ENCODE measurements at regions not wholly inside any gene's neighbourhood (a gene's known extent, or its start where the extent isn't known, plus 50 kb on each side); places are given as distances from the start of the nearest gene placed in this dataset.

DNA sequence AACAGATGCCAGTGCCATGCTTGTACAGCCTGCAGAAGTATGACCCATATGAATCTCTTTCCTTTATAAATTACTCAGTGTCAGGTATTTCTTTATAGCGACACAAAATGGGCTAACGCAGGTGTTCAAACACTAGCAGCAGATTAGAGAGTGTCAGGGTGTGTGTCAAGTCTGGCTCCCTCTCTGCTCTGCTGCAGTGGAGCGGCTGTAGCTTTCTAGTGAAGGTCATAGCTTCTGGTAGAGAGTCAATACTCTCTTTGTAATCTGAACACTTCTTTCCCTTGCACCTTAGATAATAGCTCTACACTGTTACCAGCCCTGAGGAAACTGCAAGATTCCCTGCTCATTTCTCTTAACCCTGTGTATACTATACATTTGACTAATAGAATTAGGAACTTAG, 483.2 kb upstream of the TGFBR2 start:
- DNase-seq, result no peak

- no peak for DNase-seq
Observed at GRCh38 chr3:30123755-30124154, 482.6 kb upstream of the TGFBR2 start.

DNA sequence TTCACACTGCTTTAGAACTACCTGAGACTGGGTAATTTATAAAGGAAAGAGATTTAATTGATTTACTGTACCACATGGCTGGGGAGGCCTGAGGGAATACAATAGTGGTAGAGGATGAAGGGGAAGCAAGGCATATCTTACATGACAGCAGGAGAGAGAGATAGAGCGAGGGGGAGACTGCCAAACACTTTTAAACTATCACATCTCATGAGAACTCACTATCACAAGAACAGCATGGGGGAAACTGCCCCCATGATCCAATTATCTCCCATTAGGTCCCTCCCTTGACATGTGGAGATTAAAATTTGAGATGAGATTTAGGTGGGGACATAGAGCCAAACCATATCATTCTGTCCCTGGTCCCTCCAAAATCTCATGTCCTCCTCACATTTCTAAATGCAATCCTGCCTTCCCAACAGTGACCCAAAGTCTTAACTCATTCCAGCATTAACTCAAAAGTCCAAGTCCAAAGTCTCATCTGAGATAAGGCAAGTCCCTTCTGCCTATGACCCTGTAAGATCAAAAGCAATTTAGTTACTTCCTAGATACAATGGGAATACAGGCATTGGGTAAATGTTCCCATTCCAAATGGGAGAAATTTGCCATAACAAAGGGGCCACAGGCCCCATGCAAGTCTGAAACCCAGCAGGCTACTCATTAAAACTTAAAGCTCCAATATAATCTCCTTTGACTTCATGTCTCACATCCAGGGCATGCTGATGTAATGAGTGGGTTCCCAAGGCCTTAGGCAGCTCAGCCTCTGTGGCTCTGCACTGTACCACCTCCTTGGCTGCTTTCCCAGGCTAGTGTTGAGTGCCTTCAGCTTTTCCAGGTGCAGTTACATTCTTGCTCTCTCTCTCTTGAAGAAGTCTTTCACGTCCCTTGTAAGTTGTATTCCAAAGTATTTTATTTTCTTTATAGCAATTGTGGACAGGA, 481.7 kb upstream of the TGFBR2 start:
- no peak for DNase-seq

- DNase-seq, result no peak
Observed at GRCh38 chr3:30129765-30130164, 476.6 kb upstream of the TGFBR2 start.

GRCh38 chr3:30130391-30130790, 476.0 kb upstream of the TGFBR2 start:
- DNase-seq, result no peak

- DNase-seq, result no peak
Observed at GRCh38 chr3:30131191-30131590, 475.2 kb upstream of the TGFBR2 start.

- DNase-seq, result no peak
Observed at GRCh38 chr3:30135190-30135589, 471.2 kb upstream of the TGFBR2 start.

- DNase-seq, result no peak
Observed at GRCh38 chr3:30139283-30139682, 467.1 kb upstream of the TGFBR2 start.

- DNase-seq, result no peak
Observed at GRCh38 chr3:30140356-30141075, 465.9 kb upstream of the TGFBR2 start.

DNA sequence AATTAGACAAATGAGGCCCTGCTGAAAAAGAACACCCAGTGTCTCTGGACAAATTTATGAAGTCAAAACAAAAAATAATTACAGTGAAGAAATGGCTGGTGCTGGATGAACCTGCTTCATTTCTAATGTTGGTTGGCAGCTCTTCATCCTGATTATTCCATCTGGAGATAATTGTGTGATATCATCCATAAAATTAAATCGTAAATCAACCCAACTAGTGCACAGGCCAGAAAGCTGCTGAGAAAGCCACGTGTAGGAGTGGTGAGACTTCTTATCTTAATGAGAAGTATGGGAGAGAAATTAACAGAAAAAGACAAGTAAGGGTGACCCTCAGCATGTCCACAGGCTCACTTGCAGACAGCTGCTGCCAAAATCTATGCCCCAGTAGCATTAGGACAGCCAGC, 465.2 kb upstream of the TGFBR2 start:
- DNase-seq, result peak; percentile 42

GRCh38 chr3:30141927-30142326, 464.5 kb upstream of the TGFBR2 start:
- no peak for DNase-seq

- DNase-seq, result no peak
Observed at GRCh38 chr3:30142946-30143345, 463.5 kb upstream of the TGFBR2 start.

DNA sequence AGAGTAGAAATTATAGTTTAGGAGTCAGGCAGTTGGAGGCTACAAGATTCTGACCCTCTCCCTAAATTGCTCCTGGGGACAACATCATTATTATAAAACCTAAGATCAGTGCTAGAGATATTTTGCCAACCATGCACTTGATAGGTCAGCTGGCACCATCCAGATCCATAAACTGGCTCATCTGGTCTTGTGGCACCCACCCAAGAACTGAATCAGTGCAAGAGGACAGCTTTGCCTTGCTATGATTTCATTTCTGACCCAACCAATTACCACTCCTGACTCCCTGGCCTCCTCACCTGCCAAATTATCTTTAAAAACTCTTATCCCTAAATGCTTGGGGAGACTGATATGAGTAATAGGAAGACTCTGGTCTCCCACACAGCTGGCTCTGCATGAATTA, 461.1 kb upstream of the TGFBR2 start:
- peak; percentile 45 for DNase-seq

DNA sequence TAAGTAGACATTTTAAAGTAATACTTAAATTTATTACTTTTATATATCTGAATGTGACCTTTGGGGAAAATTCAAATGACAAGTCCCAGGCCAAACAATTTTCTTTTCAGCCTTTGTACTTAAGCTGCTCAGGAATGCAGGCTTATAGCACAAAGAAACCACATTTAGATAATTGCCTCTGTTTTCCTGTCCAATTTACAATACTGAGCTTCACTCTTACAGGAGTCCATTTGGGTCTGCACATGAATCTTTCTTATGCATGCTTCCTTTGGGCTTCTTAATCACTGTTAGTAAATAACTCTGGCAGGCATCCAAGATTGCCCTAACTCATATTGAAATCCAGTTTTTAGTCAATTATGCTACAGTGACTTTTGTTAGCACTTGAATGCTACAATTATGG, 459.4 kb upstream of the TGFBR2 start:
- no peak for DNase-seq

GRCh38 chr3:30154853-30155252, 451.5 kb upstream of the TGFBR2 start:
- no peak for DNase-seq

- no peak for DNase-seq
Observed at GRCh38 chr3:30155755-30156154, 450.6 kb upstream of the TGFBR2 start.

DNA sequence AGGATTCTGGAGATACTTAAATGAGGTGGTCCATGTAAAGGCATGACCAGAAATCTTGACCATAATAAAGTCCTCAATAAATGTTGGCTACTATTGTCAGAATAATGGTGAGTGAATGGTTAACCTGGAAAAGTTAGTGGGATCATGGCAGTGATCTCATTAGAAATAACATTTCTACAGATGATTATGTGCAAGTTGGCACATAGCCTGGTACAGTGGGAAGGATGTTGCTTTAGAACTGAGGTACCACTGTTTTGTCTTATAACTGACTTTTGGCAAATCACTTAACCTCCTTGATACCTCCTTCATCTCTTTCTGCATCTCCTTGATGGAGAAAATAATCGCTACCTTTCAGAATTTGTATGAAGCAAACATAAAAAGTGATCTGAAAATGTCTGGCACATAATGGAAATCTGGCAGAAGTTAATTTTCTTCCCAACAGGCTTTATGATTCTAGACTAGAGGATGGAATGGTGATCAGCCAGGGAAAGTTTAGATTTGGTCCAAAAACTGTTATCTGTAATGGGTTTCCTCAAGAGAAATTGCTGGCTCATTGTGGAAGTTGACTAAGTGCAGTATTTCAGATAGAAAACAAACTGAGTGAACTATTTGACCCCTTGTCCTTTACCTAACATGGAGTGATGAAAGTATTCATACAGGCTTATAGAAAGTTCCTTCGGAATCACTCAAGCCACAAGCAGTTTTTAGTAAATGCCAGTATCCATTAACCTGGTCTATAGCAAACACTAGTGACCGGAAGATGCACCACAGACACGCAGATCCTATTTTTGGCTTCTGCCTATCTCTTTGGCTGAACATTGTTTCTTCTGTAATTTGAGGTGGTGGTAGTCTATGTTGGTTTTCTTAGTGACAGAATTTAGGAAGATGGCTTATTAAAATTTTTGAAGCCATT, 449.6 kb upstream of the TGFBR2 start:
- no peak for DNase-seq

- no peak for DNase-seq
Observed at GRCh38 chr3:30161375-30161774, 445.0 kb upstream of the TGFBR2 start.

DNA sequence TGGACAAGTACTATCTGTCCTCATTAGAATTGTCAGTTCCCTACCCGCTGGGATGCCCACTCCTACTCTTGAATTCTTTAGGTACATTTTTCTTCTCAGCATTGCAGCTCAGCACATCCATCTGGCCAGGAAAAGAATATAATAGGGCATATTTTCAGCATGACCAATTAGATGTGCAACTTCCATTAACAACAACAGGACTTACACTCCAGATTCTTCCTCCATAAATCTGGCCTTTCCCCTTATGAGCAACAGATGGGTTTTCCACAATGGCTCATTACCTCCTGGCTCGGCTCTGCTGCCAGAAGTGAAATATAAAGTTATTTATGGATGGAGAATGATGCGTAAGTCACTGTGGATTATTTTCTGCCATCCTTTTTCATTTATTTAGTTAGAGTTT, 443.8 kb upstream of the TGFBR2 start:
- peak; percentile 71 for DNase-seq

GRCh38 chr3:30166535-30166934, 439.9 kb upstream of the TGFBR2 start:
- DNase-seq, result no peak

GRCh38 chr3:30167541-30168011, 438.8 kb upstream of the TGFBR2 start:
- DNase-seq, result no peak

- DNase-seq, result no peak
Observed at GRCh38 chr3:30169487-30169886, 436.9 kb upstream of the TGFBR2 start.

All from DMS 273 treated with DMSO at 0.1 percent for 48 hours (cell line).